ENCODE measurements at regions not wholly inside any gene's neighbourhood (a gene's known extent, or its start where the extent isn't known, plus 50 kb on each side); places are given as distances from the start of the nearest gene placed in this dataset.

- Mint-ChIP-seq H3K36me3 (ENCODE audit: low read depth) (no peaks in the 10 kb centered on the region), H3K4me1 (ENCODE audit: low read depth) (no peaks in the 10 kb centered on the region), H3K9me3 (peaks cover 19% of the 10 kb centered on the region), H3K27me3 (ENCODE audit: low read depth) (no peaks in the 10 kb centered on the region), H3K27ac (no peak overlapping the region), H3K4me3 (no peak overlapping the region)
Observed at GRCh38 chr14:82432301-82433105, 898.9 kb upstream of the SEL1L start.

GRCh38 chr14:82438436-82438835, 904.8 kb upstream of the SEL1L start:
- Mint-ChIP-seq H3K36me3 (ENCODE audit: low read depth) (no peaks in the 10 kb centered on the region), H3K4me3 (no peak overlapping the region), H3K9me3 (peaks cover 16% of the 10 kb centered on the region), H3K4me1 (ENCODE audit: low read depth) (no peaks in the 10 kb centered on the region), H3K27ac (no peak overlapping the region), H3K27me3 (ENCODE audit: low read depth) (no peaks in the 10 kb centered on the region)

- no peak overlapping the region for H3K27ac Mint-ChIP-seq
Observed at GRCh38 chr14:82441270-82441669, 907.6 kb upstream of the SEL1L start.

GRCh38 chr14:82445810-82446570, 912.3 kb upstream of the SEL1L start:
- Mint-ChIP-seq H3K9me3 (peaks cover 27% of the 10 kb centered on the region), H3K4me1 (ENCODE audit: low read depth) (no peaks in the 10 kb centered on the region), H3K27ac (no peak overlapping the region), H3K4me3 (no peak overlapping the region), H3K36me3 (ENCODE audit: low read depth) (no peaks in the 10 kb centered on the region), H3K27me3 (ENCODE audit: low read depth) (no peaks in the 10 kb centered on the region)

More at GRCh38 chr14:82441270-82441669, 907.6 kb upstream of the SEL1L start:
- no peaks in the 10 kb centered on the region for H3K36me3 Mint-ChIP-seq (ENCODE audit: low read depth)
- H3K9me3 Mint-ChIP-seq: peaks cover 20% of the 10 kb centered on the region
- no peak overlapping the region for H3K4me3 Mint-ChIP-seq
- no peaks in the 10 kb centered on the region for H3K27me3 Mint-ChIP-seq (ENCODE audit: low read depth)
- H3K4me1 Mint-ChIP-seq (ENCODE audit: low read depth): no peaks in the 10 kb centered on the region

- Mint-ChIP-seq H3K9me3 (peaks cover 22% of the 10 kb centered on the region), H3K4me1 (ENCODE audit: low read depth) (no peaks in the 10 kb centered on the region), H3K36me3 (ENCODE audit: low read depth) (no peaks in the 10 kb centered on the region), H3K27ac (no peak overlapping the region), H3K4me3 (no peak overlapping the region), H3K27me3 (ENCODE audit: low read depth) (no peaks in the 10 kb centered on the region)
Observed at GRCh38 chr14:82447586-82447985, 913.9 kb upstream of the SEL1L start.

GRCh38 chr14:82449926-82450468, 916.3 kb upstream of the SEL1L start:
- no peaks in the 10 kb centered on the region for H3K4me1 Mint-ChIP-seq (ENCODE audit: low read depth)
- H3K27me3 Mint-ChIP-seq (ENCODE audit: low read depth): no peaks in the 10 kb centered on the region
- H3K4me3 Mint-ChIP-seq: no peak overlapping the region
- peaks cover 22% of the 10 kb centered on the region for H3K9me3 Mint-ChIP-seq
- no peak overlapping the region for H3K27ac Mint-ChIP-seq
- no peaks in the 10 kb centered on the region for H3K36me3 Mint-ChIP-seq (ENCODE audit: low read depth)

- H3K4me3 Mint-ChIP-seq: no peak overlapping the region
- peaks cover 15% of the 10 kb centered on the region for H3K9me3 Mint-ChIP-seq
- H3K4me1 Mint-ChIP-seq (ENCODE audit: low read depth): no peaks in the 10 kb centered on the region
- H3K27me3 Mint-ChIP-seq (ENCODE audit: low read depth): no peaks in the 10 kb centered on the region
- no peaks in the 10 kb centered on the region for H3K36me3 Mint-ChIP-seq (ENCODE audit: low read depth)
- no peak overlapping the region for H3K27ac Mint-ChIP-seq
Observed at GRCh38 chr14:82451675-82452074, 918.0 kb upstream of the SEL1L start.

GRCh38 chr14:82482345-82482744, 948.7 kb upstream of the SEL1L start:
- no peaks in the 10 kb centered on the region for H3K4me1 Mint-ChIP-seq (ENCODE audit: low read depth)

GRCh38 chr14:82488473-82488872, 954.8 kb upstream of the SEL1L start:
- Mint-ChIP-seq H3K36me3 (ENCODE audit: low read depth) (no peaks in the 10 kb centered on the region), H3K27ac (no peak overlapping the region), H3K4me1 (ENCODE audit: low read depth) (no peaks in the 10 kb centered on the region), H3K9me3 (peaks cover 15% of the 10 kb centered on the region), H3K4me3 (no peak overlapping the region), H3K27me3 (ENCODE audit: low read depth) (no peaks in the 10 kb centered on the region)

More at GRCh38 chr14:82482345-82482744, 948.7 kb upstream of the SEL1L start:
- Mint-ChIP-seq H3K4me3 (no peak overlapping the region), H3K36me3 (ENCODE audit: low read depth) (no peaks in the 10 kb centered on the region), H3K27me3 (ENCODE audit: low read depth) (no peaks in the 10 kb centered on the region), H3K27ac (no peak overlapping the region), H3K9me3 (peaks cover 7% of the 10 kb centered on the region)

- H3K4me1 Mint-ChIP-seq (ENCODE audit: low read depth): no peaks in the 10 kb centered on the region
- no peak overlapping the region for H3K4me3 Mint-ChIP-seq
- no peaks in the 10 kb centered on the region for H3K27me3 Mint-ChIP-seq (ENCODE audit: low read depth)
- H3K9me3 Mint-ChIP-seq: peaks cover 13% of the 10 kb centered on the region
- H3K36me3 Mint-ChIP-seq (ENCODE audit: low read depth): no peaks in the 10 kb centered on the region
- H3K27ac Mint-ChIP-seq: no peak overlapping the region
Observed at GRCh38 chr14:82490397-82490796, 956.7 kb upstream of the SEL1L start.

GRCh38 chr14:82492157-82492556, 958.5 kb upstream of the SEL1L start:
- Mint-ChIP-seq H3K4me1 (ENCODE audit: low read depth) (no peaks in the 10 kb centered on the region), H3K27me3 (ENCODE audit: low read depth) (no peaks in the 10 kb centered on the region), H3K9me3 (peaks cover 19% of the 10 kb centered on the region), H3K4me3 (no peak overlapping the region), H3K27ac (no peak overlapping the region), H3K36me3 (ENCODE audit: low read depth) (no peaks in the 10 kb centered on the region)

- Mint-ChIP-seq H3K27me3 (ENCODE audit: low read depth) (no peaks in the 10 kb centered on the region), H3K4me1 (ENCODE audit: low read depth) (no peaks in the 10 kb centered on the region), H3K27ac (no peak overlapping the region), H3K36me3 (ENCODE audit: low read depth) (no peaks in the 10 kb centered on the region), H3K9me3 (peaks cover 28% of the 10 kb centered on the region), H3K4me3 (no peak overlapping the region)
Observed at GRCh38 chr14:82500222-82500621, 966.6 kb upstream of the SEL1L start.

GRCh38 chr14:82501554-82501953, 967.9 kb upstream of the SEL1L start:
- Mint-ChIP-seq H3K4me3 (no peak overlapping the region), H3K4me1 (ENCODE audit: low read depth) (no peaks in the 10 kb centered on the region), H3K27ac (no peak overlapping the region), H3K9me3 (peaks cover 21% of the 10 kb centered on the region), H3K36me3 (ENCODE audit: low read depth) (no peaks in the 10 kb centered on the region), H3K27me3 (ENCODE audit: low read depth) (no peaks in the 10 kb centered on the region)

GRCh38 chr14:82502043-82502442, 968.4 kb upstream of the SEL1L start:
- Mint-ChIP-seq H3K4me1 (ENCODE audit: low read depth) (no peaks in the 10 kb centered on the region), H3K4me3 (no peak overlapping the region), H3K9me3 (peaks cover 20% of the 10 kb centered on the region), H3K27ac (no peak overlapping the region), H3K36me3 (ENCODE audit: low read depth) (no peaks in the 10 kb centered on the region), H3K27me3 (ENCODE audit: low read depth) (no peaks in the 10 kb centered on the region)

GRCh38 chr14:82504894-82505293, 971.2 kb upstream of the SEL1L start:
- no peaks in the 10 kb centered on the region for H3K27me3 Mint-ChIP-seq (ENCODE audit: low read depth)
- H3K36me3 Mint-ChIP-seq (ENCODE audit: low read depth): no peaks in the 10 kb centered on the region

More at GRCh38 chr14:82504894-82505293, 971.2 kb upstream of the SEL1L start:
- H3K9me3 Mint-ChIP-seq: peaks cover 20% of the 10 kb centered on the region
- no peak overlapping the region for H3K4me3 Mint-ChIP-seq
- no peak overlapping the region for H3K27ac Mint-ChIP-seq
- no peaks in the 10 kb centered on the region for H3K4me1 Mint-ChIP-seq (ENCODE audit: low read depth)
